SIG-M5 treated with dmso at 0.1 percent for 504 hours (cell line): ENCODE measurements at regions not wholly inside any gene's neighbourhood (a gene's known extent, or its start where the extent isn't known, plus 50 kb on each side); places are given as distances from the start of the nearest gene placed in this dataset.
"Not testable (repeated sequence)": the region's sequence is repeated elsewhere in the genome, so short reads cannot be mapped to it uniquely, and the experiment has no call there.

ENCODE experiments used
- DNase-seq: peaks from one replicate; lab custom pipeline; 2025; ENCODE audit not compliant: unreplicated experiment; lab: John Stamatoyannopoulos, UW

GRCh38 chr20:30895354-30895711 is 362.1 kb upstream of the DEFB115 start:
- not testable (repeated sequence) for DNase-seq

DNA sequence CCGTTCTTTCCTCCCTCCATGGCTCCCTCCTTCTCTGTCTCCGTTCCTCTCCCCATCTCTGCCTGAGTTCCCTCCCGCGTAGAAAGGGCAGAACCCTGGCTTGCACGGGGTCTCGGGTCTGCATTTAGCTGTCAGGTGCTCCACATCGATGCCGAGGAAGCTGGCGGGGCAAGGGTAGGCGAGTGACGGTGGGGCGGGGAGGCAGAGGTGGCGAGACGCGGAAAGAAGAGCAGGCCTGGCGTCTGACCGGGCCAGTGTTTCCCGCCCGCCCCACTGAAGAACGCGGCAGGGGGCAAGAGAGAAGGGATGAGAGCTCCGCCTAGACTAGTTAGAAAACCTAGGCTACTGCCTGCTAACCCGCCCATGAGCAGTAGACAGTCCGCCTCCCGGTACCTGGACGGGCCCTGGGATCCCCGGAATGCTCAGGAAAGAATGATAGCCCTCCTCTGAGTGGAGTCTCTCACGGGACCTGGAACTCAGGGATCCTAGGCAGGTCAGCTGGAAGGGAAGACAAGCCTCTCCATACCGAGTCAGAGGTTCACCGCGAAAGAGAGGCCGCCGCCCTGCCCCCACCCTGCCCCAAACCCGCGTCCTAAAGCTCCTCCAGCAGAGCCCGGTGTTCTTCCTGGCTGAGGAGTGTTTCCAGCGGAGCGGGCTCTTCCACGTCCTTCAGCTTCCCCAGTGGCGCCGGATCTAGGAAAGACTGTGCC is 357.9 kb upstream of the DEFB115 start:
- not testable (repeated sequence) for DNase-seq

DNA sequence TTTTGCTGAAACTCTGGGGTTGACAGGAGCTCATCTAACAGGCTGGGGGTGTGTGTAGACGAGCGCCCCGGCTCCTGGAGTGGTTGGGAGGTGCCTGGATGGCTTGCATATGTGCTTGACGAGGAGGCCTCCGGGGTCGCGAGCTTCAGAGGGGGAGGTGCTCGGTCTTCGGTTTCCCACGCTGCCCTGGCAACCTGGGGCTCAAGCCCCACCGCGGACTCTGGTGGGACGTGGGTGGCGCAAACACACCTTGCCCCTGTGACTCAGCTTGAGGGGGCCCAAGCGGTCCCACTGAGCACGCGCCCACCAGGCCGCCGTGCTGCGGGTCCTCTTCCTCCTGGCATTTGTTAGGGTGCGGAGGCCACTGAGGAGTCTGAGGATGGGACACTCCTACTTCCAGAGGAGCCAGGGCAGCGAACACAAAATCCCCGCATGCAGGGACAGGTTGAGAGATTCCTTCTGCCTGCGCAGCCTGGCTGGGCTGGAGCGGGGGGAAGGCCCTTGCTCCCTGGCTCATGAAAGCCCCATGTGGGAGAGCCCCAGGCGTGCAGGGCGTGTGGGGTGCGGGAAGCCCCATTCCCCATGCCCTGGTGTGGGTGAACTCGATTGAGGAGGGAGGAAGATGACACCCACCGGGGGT is 357.3 kb upstream of the DEFB115 start:
- DNase-seq: not testable (repeated sequence)

DNA sequence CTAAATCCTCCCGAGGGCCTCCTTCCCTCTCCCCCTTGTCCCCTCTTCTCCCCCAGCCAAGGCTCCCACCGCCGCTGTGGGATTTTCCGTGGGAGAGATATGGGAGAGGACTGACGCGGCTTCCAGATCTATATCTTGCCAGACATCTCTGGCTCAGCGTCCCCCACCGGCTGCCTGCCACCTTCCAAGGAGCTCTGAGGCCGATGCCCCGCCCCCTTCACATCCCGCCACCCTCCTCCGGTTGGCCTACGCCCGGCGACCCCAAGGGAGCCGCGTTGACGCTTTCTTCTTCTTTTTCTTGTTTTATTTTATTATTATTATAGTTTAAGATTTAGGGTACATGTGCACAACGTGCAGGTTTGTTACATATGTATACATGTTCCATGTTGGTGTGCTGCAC is 352.2 kb upstream of the DEFB115 start:
- not testable (repeated sequence) for DNase-seq

GRCh38 chr20:30910937-30911725 is 346.3 kb upstream of the DEFB115 start:
- DNase-seq: no peak

GRCh38 chr20:30911832-30912660 is 345.4 kb upstream of the DEFB115 start:
- DNase-seq: not testable (repeated sequence)

- not testable (repeated sequence) for DNase-seq
These were observed 344.8 kb upstream of the DEFB115 start for GRCh38 chr20:30912661-30913026.

DNA sequence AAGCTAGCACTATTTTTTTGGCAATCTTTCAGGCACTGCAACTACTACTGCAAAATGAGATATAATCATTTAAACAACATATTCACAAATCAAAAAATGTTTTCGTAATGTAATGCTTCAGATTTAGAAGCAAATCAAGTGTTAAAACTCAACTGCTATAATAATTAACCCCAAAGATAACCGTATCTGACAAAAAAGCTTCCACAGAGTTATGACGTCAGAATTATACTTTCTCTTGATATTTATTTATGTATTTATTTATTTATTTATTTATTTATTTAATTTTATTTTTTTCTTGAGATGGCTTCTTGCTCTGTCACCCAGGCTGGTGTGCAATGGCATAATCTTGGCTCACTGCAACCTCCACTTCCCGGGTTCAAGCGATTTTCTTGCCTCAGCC is 341.1 kb upstream of the DEFB115 start:
- not testable (repeated sequence) for DNase-seq

DNA sequence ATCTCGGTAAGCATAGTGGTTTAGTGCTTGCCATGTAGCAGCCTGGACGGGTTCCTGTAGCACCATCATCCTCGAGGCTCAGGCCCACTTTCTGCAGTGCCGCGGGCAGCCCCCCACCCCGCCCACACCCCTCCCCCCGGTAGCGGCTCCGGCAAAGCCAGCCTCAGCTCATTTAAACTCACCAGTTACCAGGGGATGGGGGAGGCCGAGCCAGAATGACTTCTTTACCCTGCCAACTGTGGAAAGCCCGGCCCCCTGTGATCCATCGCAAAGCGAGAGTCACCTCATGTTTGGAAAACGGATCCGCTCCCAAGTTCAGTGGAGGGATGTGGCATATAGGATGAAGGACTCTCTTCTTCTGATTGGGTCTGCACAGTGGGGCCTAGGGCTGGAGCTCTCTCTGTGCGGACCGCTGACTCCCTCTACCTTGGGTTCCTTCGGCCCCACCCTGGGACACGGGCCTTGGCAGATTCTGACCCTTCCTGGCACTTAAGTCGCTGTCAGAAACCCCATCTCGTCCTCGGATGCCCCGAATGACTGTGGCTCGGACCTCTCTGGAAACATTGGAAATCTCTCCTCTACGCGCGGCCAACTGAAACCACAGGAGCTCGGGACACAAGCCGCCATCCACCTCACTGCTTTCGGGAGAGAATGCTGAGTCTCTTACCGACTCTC is 337.8 kb upstream of the DEFB115 start:
- DNase-seq: no peak

DNA sequence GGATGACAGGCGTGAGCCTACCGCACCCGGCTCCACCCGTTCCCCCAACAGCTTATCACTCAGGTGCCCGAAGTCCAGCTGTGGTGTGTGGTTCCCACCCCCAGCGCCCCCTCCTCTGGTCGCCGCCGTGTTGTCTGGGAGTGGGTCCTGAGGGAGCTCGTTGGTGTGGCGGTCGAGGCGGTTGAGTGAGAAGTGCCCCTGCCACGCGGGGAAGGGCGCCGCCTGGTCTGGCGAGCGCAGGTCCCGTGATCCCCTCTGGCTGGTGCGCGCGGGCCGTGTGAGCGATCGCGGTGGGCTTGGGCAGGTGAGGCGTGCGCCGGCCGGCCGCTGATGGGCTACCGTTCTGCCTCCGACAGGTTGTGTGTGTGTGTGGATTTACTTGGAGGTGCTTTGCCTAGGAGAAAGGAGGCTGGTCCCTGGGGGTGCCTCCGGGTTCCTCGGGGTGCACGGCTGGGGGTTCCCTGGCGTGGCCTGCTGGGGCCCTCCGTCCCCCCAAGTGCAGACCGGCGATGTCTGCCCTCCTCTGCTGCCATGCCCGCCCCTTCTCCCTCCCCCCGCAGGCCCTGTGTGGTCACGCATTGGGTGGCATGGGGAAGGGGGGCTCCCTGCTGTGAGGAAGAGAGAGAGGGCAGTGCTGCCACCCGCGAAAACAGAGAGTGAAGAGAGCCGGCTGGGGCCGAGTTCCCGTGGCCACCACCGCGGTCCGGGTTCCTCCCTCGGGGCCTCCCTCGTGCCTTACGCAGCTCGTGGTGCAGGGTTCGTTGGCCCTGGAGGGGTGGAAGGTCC is 336.0 kb upstream of the DEFB115 start:
- no peak for DNase-seq

DNA sequence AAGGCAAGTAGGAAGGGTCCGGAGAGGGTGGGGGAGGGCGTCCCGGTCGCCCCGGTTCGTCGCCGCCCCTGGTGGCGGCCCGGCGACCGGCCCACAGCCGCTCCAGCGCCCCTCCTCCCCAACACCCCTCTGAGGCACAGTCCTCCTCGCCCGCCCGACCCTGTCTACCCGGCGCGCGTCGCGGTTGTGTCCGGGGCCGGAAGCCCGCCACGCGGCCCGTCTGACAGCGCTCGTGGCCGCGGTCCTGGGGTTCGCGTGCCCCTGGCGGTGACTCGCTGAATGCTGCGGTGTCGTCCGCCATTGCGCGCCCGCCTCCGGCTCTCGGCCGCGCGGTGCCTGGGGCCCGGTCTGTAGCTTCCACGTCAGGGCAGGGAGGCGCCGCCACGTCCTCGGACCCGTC is 335.3 kb upstream of the DEFB115 start:
- no peak for DNase-seq

- no peak for DNase-seq
These were observed 319.7 kb upstream of the DEFB115 start for GRCh38 chr20:30937790-30938189.

- DNase-seq: no peak
These were observed 307.7 kb upstream of the DEFB115 start for GRCh38 chr20:30949761-30950160.

- DNase-seq: not testable (repeated sequence)
These were observed 306.4 kb upstream of the DEFB115 start for GRCh38 chr20:30951088-30951487.

- not testable (repeated sequence) for DNase-seq
These were observed 300.8 kb upstream of the DEFB115 start for GRCh38 chr20:30956649-30957048.

GRCh38 chr20:30959208-30959607 is 298.3 kb upstream of the DEFB115 start:
- not testable (repeated sequence) for DNase-seq

GRCh38 chr20:30963591-30963990 is 293.9 kb upstream of the DEFB115 start:
- no peak for DNase-seq

- DNase-seq: not testable (repeated sequence)
These were observed 281.6 kb upstream of the DEFB115 start for GRCh38 chr20:30975859-30976258.

DNA sequence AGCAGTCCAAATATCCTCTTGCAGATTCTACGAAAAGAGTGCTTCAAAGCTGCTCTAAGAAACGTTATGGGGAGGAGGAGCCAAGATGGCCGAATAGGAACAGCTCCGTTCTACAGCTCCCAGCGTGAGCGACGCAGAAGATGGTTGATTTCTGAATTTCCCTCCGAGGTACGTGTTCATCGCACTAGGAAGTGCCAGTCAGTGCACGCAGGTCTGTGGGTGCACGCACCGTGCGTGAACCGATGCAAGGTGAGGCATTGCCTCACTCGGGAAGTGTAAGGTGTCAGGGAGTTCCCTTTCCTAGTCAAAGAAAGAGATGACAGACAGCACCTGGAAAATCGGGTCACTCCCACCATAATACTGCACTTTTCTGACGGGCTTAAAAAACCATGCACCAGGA is 272.1 kb upstream of the DEFB115 start:
- DNase-seq: no peak
